ENCODE measurements at regions not wholly inside any gene's neighbourhood (a gene's known extent, or its start where the extent isn't known, plus 50 kb on each side); places are given as distances from the start of the nearest gene placed in this dataset.

- no peak for TF ChIP-seq ATF3 (IDR thresholded peaks at IDR 0.05)
- no peak for TF ChIP-seq REST (IDR thresholded peaks at IDR 0.05; ENCODE audit: low read depth)
- TF ChIP-seq CTCF (IDR thresholded peaks at IDR 0.05 in 2 of 3, conservative IDR thresholded peaks at IDR 0.05 in 1 of 3; ENCODE audit: borderline replicate concordance in 1 of 3, insufficient read depth in 1 of 3, low read depth in 2 of 3, low read length in 2 of 3) = no peak
- no peak for TF ChIP-seq POLR2A (IDR thresholded peaks at IDR 0.05; ENCODE audit: borderline replicate concordance, extremely low read depth, insufficient read depth, insufficient read length)
- no peak for TF ChIP-seq EZH2 (IDR thresholded peaks at IDR 0.05)
- no peak for TF ChIP-seq MAX (IDR thresholded peaks at IDR 0.05)
- no peak for TF ChIP-seq POLR2AphosphoS5 (IDR thresholded peaks at IDR 0.05; ENCODE audit: low read depth, low read length)
- no peak for TF ChIP-seq CEBPB (IDR thresholded peaks at IDR 0.05; ENCODE audit: low read depth)
- TF ChIP-seq TCF7L2 (IDR thresholded peaks at IDR 0.05; ENCODE audit: borderline replicate concordance, extremely low read depth, insufficient read depth, insufficient read length) = no peak
- no peak for TF ChIP-seq SRF (IDR thresholded peaks at IDR 0.05; ENCODE audit: low read depth)
These were observed 74.3 kb upstream of the LRCH1 start for GRCh38 chr13:46478651-46479050.

All from HCT116 (cell line).